SH-SY5Y (cell line): ENCODE measurements at regions not wholly inside any gene's neighbourhood (a gene's known extent, or its start where the extent isn't known, plus 50 kb on each side); places are given as distances from the start of the nearest gene placed in this dataset.

Experiments
- GATA2 ChIP-seq: IDR thresholded peaks from 2 replicates; pipeline ENCODE4 v1.6.1; 2011; ENCODE audit warnings: mild to moderate bottlenecking, low read depth, low read length
- GATA3 ChIP-seq: IDR thresholded peaks from 2 replicates; pipeline ENCODE4 v1.6.1; 2011; ENCODE audit warnings: low read depth, mild to moderate bottlenecking, low read length, moderate library complexity

GRCh38 chr9:100686420-100686819 is 108.5 kb downstream of the CAVIN4 start:
- no peak for TF ChIP-seq GATA2
- TF ChIP-seq GATA3, result no peak

GRCh38 chr9:100689635-100690034 is 111.8 kb downstream of the CAVIN4 start:
- TF ChIP-seq GATA2 (no peak), GATA3 (no peak)

GRCh38 chr9:100690438-100690837 is 112.6 kb downstream of the CAVIN4 start:
- TF ChIP-seq GATA3 (no peak), GATA2 (no peak)

GRCh38 chr9:100697339-100697738 is 119.5 kb downstream of the CAVIN4 start:
- no peak for TF ChIP-seq GATA2
- no peak for TF ChIP-seq GATA3

- TF ChIP-seq GATA3 (no peak), GATA2 (no peak)
Measured at GRCh38 chr9:100698945-100699344, 121.1 kb downstream of the CAVIN4 start.

- TF ChIP-seq GATA3, result no peak
- TF ChIP-seq GATA2, result no peak
Measured at GRCh38 chr9:100699668-100700067, 121.8 kb downstream of the CAVIN4 start.

GRCh38 chr9:100700689-100701318 is 122.9 kb downstream of the CAVIN4 start:
- TF ChIP-seq GATA3, result no peak
- TF ChIP-seq GATA2, result no peak

GRCh38 chr9:100714372-100715099 is 136.7 kb downstream of the CAVIN4 start:
- TF ChIP-seq GATA2 (no peak), GATA3 (no peak)

GRCh38 chr9:100715100-100715380 is 137.2 kb downstream of the CAVIN4 start:
- TF ChIP-seq GATA3, result no peak
- no peak for TF ChIP-seq GATA2

- TF ChIP-seq GATA3 (no peak), GATA2 (no peak)
Measured at GRCh38 chr9:100718717-100719116, 140.8 kb downstream of the CAVIN4 start.

- no peak for TF ChIP-seq GATA3
- TF ChIP-seq GATA2, result no peak
Measured at GRCh38 chr9:100720922-100721321, 143.0 kb downstream of the CAVIN4 start.

- TF ChIP-seq GATA2 (no peak), GATA3 (no peak)
Measured at GRCh38 chr9:100724886-100725285, 147.0 kb downstream of the CAVIN4 start.

- no peak for TF ChIP-seq GATA2
- no peak for TF ChIP-seq GATA3
Measured at GRCh38 chr9:100725371-100725770, 147.5 kb downstream of the CAVIN4 start.

GRCh38 chr9:100729336-100729895 is 151.5 kb downstream of the CAVIN4 start:
- no peak for TF ChIP-seq GATA2
- no peak for TF ChIP-seq GATA3

GRCh38 chr9:100730086-100730485 is 152.2 kb downstream of the CAVIN4 start:
- no peak for TF ChIP-seq GATA3
- no peak; the same call in 1 of the 2 replicates for TF ChIP-seq GATA2

- no peak for TF ChIP-seq GATA2
- TF ChIP-seq GATA3, result no peak
Measured at GRCh38 chr9:100731038-100731556, 153.2 kb downstream of the CAVIN4 start.

GRCh38 chr9:100731557-100731956 is 153.7 kb downstream of the CAVIN4 start:
- TF ChIP-seq GATA2, result no peak
- TF ChIP-seq GATA3, result no peak
